NCI-H2227 treated with DMSO at 0.1 percent for 48 hours (cell line): ENCODE measurements at regions not wholly inside any gene's neighbourhood (a gene's known extent, or its start where the extent isn't known, plus 50 kb on each side); places are given as distances from the start of the nearest gene placed in this dataset.

ENCODE experiments used
- DNase-seq: peaks from one replicate; lab custom pipeline; 2025; lab: John Stamatoyannopoulos, UW

- peak; percentile 45 for DNase-seq
Observed at GRCh38 chr10:29925771-29926692, 133.4 kb downstream of the JCAD start.

GRCh38 chr10:29924436-29924835, 134.9 kb downstream of the JCAD start:
- no peak for DNase-seq

GRCh38 chr10:29923416-29923965, 135.9 kb downstream of the JCAD start:
- DNase-seq, result no peak

GRCh38 chr10:29922892-29923291, 136.5 kb downstream of the JCAD start:
- DNase-seq, result no peak

- no peak for DNase-seq
Observed at GRCh38 chr10:29922226-29922625, 137.2 kb downstream of the JCAD start.

GRCh38 chr10:29921071-29921446, 138.3 kb downstream of the JCAD start:
- no peak for DNase-seq

GRCh38 chr10:29920408-29921070, 138.8 kb downstream of the JCAD start:
- no peak for DNase-seq

GRCh38 chr10:29918623-29919400, 140.6 kb downstream of the JCAD start:
- DNase-seq, result no peak

GRCh38 chr10:29917311-29917710, 142.1 kb downstream of the JCAD start:
- no peak for DNase-seq

- DNase-seq, result no peak
Observed at GRCh38 chr10:29916669-29917068, 142.7 kb downstream of the JCAD start.

GRCh38 chr10:29914986-29915785, 144.2 kb downstream of the JCAD start:
- no peak for DNase-seq

- no peak for DNase-seq
Observed at GRCh38 chr10:29908962-29909361, 150.4 kb downstream of the JCAD start.

- no peak for DNase-seq
Observed at GRCh38 chr10:29900865-29901264, 158.5 kb downstream of the JCAD start.

- no peak for DNase-seq
Observed at GRCh38 chr10:29897999-29898716, 161.2 kb downstream of the JCAD start.

- no peak for DNase-seq
Observed at GRCh38 chr10:29897430-29897829, 162.0 kb downstream of the JCAD start.

- DNase-seq, result no peak
Observed at GRCh38 chr10:29896053-29896452, 163.3 kb downstream of the JCAD start.

GRCh38 chr10:29895456-29895855, 163.9 kb downstream of the JCAD start:
- DNase-seq, result no peak

- no peak for DNase-seq
Observed at GRCh38 chr10:29888321-29888720, 171.1 kb downstream of the JCAD start.

GRCh38 chr10:29886299-29886698, 173.1 kb downstream of the JCAD start:
- no peak for DNase-seq

GRCh38 chr10:29883231-29883630, 176.2 kb downstream of the JCAD start:
- no peak for DNase-seq

- DNase-seq, result no peak
Observed at GRCh38 chr10:29882766-29883165, 176.6 kb downstream of the JCAD start.
